ENCODE measurements at regions not wholly inside any gene's neighbourhood (a gene's known extent, or its start where the extent isn't known, plus 50 kb on each side); places are given as distances from the start of the nearest gene placed in this dataset.

- Histone ChIP-seq H3K4me3 (no peak overlapping the region), H3K9ac (ENCODE audit: insufficient read length) (no peak overlapping the region), H3K9me3 (ENCODE audit: low read depth, low read length) (no peaks in the 10 kb centered on the region), H3K27ac (no peak overlapping the region), H3K36me3 (ENCODE audit: insufficient read depth, low read length) (no peaks in the 10 kb centered on the region)
- no peak for TF ChIP-seq EZH2 (IDR thresholded peaks at IDR 0.05)
- no peak for TF ChIP-seq POLR2AphosphoS5 (IDR thresholded peaks at IDR 0.05; ENCODE audit: borderline replicate concordance, low read depth, low read length)
- no peak for TF ChIP-seq FOXP2 (optimal IDR thresholded peaks at IDR 0.05; ENCODE audit: control extremely low read depth, extremely low read length, insufficient read depth)
- DNase-seq (ENCODE audit: low read depth, low spot score), result no peak
Observed at GRCh38 chr4:186481998-186482790, 73.2 kb downstream of the MTNR1A start.

GRCh38 chr4:186475202-186475601 is 80.2 kb downstream of the MTNR1A start:
- H3K27ac ChIP-seq, result no peak overlapping the region
- no peak for DNase-seq (ENCODE audit: low read depth, low spot score)
- TF ChIP-seq POLR2AphosphoS5 (IDR thresholded peaks at IDR 0.05; ENCODE audit: borderline replicate concordance, low read depth, low read length) (no peak), FOXP2 (optimal IDR thresholded peaks at IDR 0.05; ENCODE audit: control extremely low read depth, extremely low read length, insufficient read depth) (no peak), EZH2 (IDR thresholded peaks at IDR 0.05) (no peak)
- H3K9me3 ChIP-seq (ENCODE audit: low read depth, low read length), result no peaks in the 10 kb centered on the region
- H3K36me3 ChIP-seq (ENCODE audit: insufficient read depth, low read length), result no peaks in the 10 kb centered on the region
- no peak overlapping the region for H3K4me3 ChIP-seq
- H3K9ac ChIP-seq (ENCODE audit: insufficient read length), result no peak overlapping the region

- Histone ChIP-seq H3K27ac (no peak overlapping the region), H3K9ac (ENCODE audit: insufficient read length) (no peak overlapping the region), H3K4me3 (no peak overlapping the region), H3K36me3 (ENCODE audit: insufficient read depth, low read length) (no peaks in the 10 kb centered on the region), H3K9me3 (ENCODE audit: low read depth, low read length) (no peaks in the 10 kb centered on the region)
- DNase-seq (ENCODE audit: low read depth, low spot score), result no peak
- no peak for TF ChIP-seq POLR2AphosphoS5 (IDR thresholded peaks at IDR 0.05; ENCODE audit: borderline replicate concordance, low read depth, low read length)
- TF ChIP-seq EZH2 (IDR thresholded peaks at IDR 0.05), result no peak
- TF ChIP-seq FOXP2 (optimal IDR thresholded peaks at IDR 0.05; ENCODE audit: control extremely low read depth, extremely low read length, insufficient read depth), result no peak
Observed at GRCh38 chr4:186473933-186474332, 81.4 kb downstream of the MTNR1A start.

GRCh38 chr4:186472948-186473347 is 82.4 kb downstream of the MTNR1A start:
- no peak overlapping the region for H3K27ac ChIP-seq
- H3K9me3 ChIP-seq (ENCODE audit: low read depth, low read length), result no peaks in the 10 kb centered on the region
- no peak overlapping the region for H3K9ac ChIP-seq (ENCODE audit: insufficient read length)
- peak; percentile 6 for DNase-seq (ENCODE audit: low read depth, low spot score)
- no peak overlapping the region for H3K4me3 ChIP-seq
- H3K36me3 ChIP-seq (ENCODE audit: insufficient read depth, low read length), result no peaks in the 10 kb centered on the region
- no peak for TF ChIP-seq POLR2AphosphoS5 (IDR thresholded peaks at IDR 0.05; ENCODE audit: borderline replicate concordance, low read depth, low read length)
- no peak for TF ChIP-seq EZH2 (IDR thresholded peaks at IDR 0.05)
- TF ChIP-seq FOXP2 (optimal IDR thresholded peaks at IDR 0.05; ENCODE audit: control extremely low read depth, extremely low read length, insufficient read depth), result no peak

- H3K9me3 ChIP-seq (ENCODE audit: low read depth, low read length), result no peaks in the 10 kb centered on the region
- H3K4me3 ChIP-seq, result no peak overlapping the region
- no peak overlapping the region for H3K9ac ChIP-seq (ENCODE audit: insufficient read length)
- no peak overlapping the region for H3K27ac ChIP-seq
- TF ChIP-seq POLR2AphosphoS5 (IDR thresholded peaks at IDR 0.05; ENCODE audit: borderline replicate concordance, low read depth, low read length), result no peak
- no peak for TF ChIP-seq FOXP2 (optimal IDR thresholded peaks at IDR 0.05; ENCODE audit: control extremely low read depth, extremely low read length, insufficient read depth)
- no peak for TF ChIP-seq EZH2 (IDR thresholded peaks at IDR 0.05)
- no peak for DNase-seq (ENCODE audit: low read depth, low spot score)
- H3K36me3 ChIP-seq (ENCODE audit: insufficient read depth, low read length), result no peaks in the 10 kb centered on the region
Observed at GRCh38 chr4:186471441-186471840, 83.9 kb downstream of the MTNR1A start.

GRCh38 chr4:186458050-186458449 is 97.3 kb downstream of the MTNR1A start:
- no peak for DNase-seq (ENCODE audit: low read depth, low spot score)
- Histone ChIP-seq H3K9ac (ENCODE audit: insufficient read length) (no peak overlapping the region), H3K36me3 (ENCODE audit: insufficient read depth, low read length) (peaks cover 4% of the 10 kb centered on the region; the same call in 1 of the 2 replicates), H3K27ac (no peak overlapping the region), H3K4me3 (no peak overlapping the region), H3K9me3 (ENCODE audit: low read depth, low read length) (peaks cover 3% of the 10 kb centered on the region; the same call in 1 of the 2 replicates)
- TF ChIP-seq EZH2 (IDR thresholded peaks at IDR 0.05), result no peak
- no peak for TF ChIP-seq POLR2AphosphoS5 (IDR thresholded peaks at IDR 0.05; ENCODE audit: borderline replicate concordance, low read depth, low read length)
- no peak for TF ChIP-seq FOXP2 (optimal IDR thresholded peaks at IDR 0.05; ENCODE audit: control extremely low read depth, extremely low read length, insufficient read depth)

GRCh38 chr4:186451982-186452381 is 103.4 kb downstream of the MTNR1A start:
- TF ChIP-seq EZH2 (IDR thresholded peaks at IDR 0.05) (no peak), FOXP2 (optimal IDR thresholded peaks at IDR 0.05; ENCODE audit: control extremely low read depth, extremely low read length, insufficient read depth) (no peak), POLR2AphosphoS5 (IDR thresholded peaks at IDR 0.05; ENCODE audit: borderline replicate concordance, low read depth, low read length) (no peak)
- DNase-seq (ENCODE audit: low read depth, low spot score), result no peak
- H3K27ac ChIP-seq, result no peak overlapping the region

GRCh38 chr4:186449954-186450353 is 105.4 kb downstream of the MTNR1A start:
- no peak for DNase-seq (ENCODE audit: low read depth, low spot score)
- Histone ChIP-seq H3K36me3 (ENCODE audit: insufficient read depth, low read length) (peaks cover 15% of the 10 kb centered on the region), H3K9ac (ENCODE audit: insufficient read length) (no peak overlapping the region), H3K27ac (no peak overlapping the region), H3K4me3 (no peak overlapping the region), H3K9me3 (ENCODE audit: low read depth, low read length) (peaks cover 6% of the 10 kb centered on the region; the same call in 1 of the 2 replicates)
- TF ChIP-seq FOXP2 (optimal IDR thresholded peaks at IDR 0.05; ENCODE audit: control extremely low read depth, extremely low read length, insufficient read depth) (no peak), POLR2AphosphoS5 (IDR thresholded peaks at IDR 0.05; ENCODE audit: borderline replicate concordance, low read depth, low read length) (no peak), EZH2 (IDR thresholded peaks at IDR 0.05) (no peak)

More at GRCh38 chr4:186451982-186452381, 103.4 kb downstream of the MTNR1A start:
- no peak overlapping the region for H3K9ac ChIP-seq (ENCODE audit: insufficient read length)
- H3K9me3 ChIP-seq (ENCODE audit: low read depth, low read length), result peaks cover 6% of the 10 kb centered on the region; the same call in 1 of the 2 replicates
- peaks cover 15% of the 10 kb centered on the region for H3K36me3 ChIP-seq (ENCODE audit: insufficient read depth, low read length)
- no peak overlapping the region for H3K4me3 ChIP-seq

Data from SK-N-MC (cell line).